CD14-positive monocyte (primary cell): ENCODE measurements at regions not wholly inside any gene's neighbourhood (a gene's known extent, or its start where the extent isn't known, plus 50 kb on each side); places are given as distances from the start of the nearest gene placed in this dataset.

Experiments
- DNase-seq, 3 donors: peaks; one replicate each; pipeline ENCODE4 v3.0.0-alpha.2; 2011 to 2022
- H2AFZ ChIP-seq: 2 replicates; pipeline ENCODE4 v1.6.0; 2012; ENCODE audit warnings: mild to moderate bottlenecking, low read depth, low read length, inconsistent platforms; ENCODE audit not compliant: insufficient read depth, poor library complexity, severe bottlenecking
- H3K27ac ChIP-seq, 2 donors: 1 replicate in 1 of 2; 2 replicates in 1 of 2; pipeline ENCODE4 v1.5.1; 2012 to 2013; ENCODE audit warnings: low read length in 2 of 2, control low read depth in 1 of 2, inconsistent platforms in 1 of 2, low read depth in 1 of 2, mild to moderate bottlenecking in 1 of 2
- H3K27me3 ChIP-seq, 2 donors: one replicate each; pipeline versions ENCODE4 v1.6.0 to v1.6.1; 2011 to 2013; ENCODE audit warnings: low read length in 2 of 2; ENCODE audit not compliant: control insufficient read depth in 2 of 2, insufficient read depth in 2 of 2
- H3K36me3 ChIP-seq, 2 donors: replicated peaks in 1 of 2; 1 replicate in 1 of 2; 2 replicates in 1 of 2; pipeline versions ENCODE4 v1.5.1 to v1.6.1; 2012 to 2013; ENCODE audit warnings: low read length in 2 of 2, control low read depth in 1 of 2, inconsistent platforms in 1 of 2, mild to moderate bottlenecking in 1 of 2; ENCODE audit not compliant: insufficient read depth in 2 of 2, control insufficient read depth in 1 of 2
- H3K4me1 ChIP-seq, 2 donors: 1 replicate in 1 of 2; 2 replicates in 1 of 2; pipeline versions ENCODE4 v1.5.1 to v1.6.1; 2012 to 2013; ENCODE audit warnings: low read length in 2 of 2, control low read depth in 1 of 2, inconsistent platforms in 1 of 2, mild to moderate bottlenecking in 1 of 2, moderate library complexity in 1 of 2; ENCODE audit not compliant: insufficient read depth in 2 of 2, control insufficient read depth in 1 of 2
- H3K4me2 ChIP-seq: replicated peaks from 2 replicates; pipeline ENCODE3; 2012; ENCODE audit warnings: low read length, moderate library complexity, mild to moderate bottlenecking; ENCODE audit not compliant: poor library complexity, severe bottlenecking; ENCODE audit errors: extremely low read depth
- H3K4me3 ChIP-seq, 3 experiments: fragments of 200-600 bp in 1 of 3; sonication (generic) in 1 of 3; replicated peaks in 1 of 3; 1 replicate in 2 of 3; 2 replicates in 1 of 3; pipeline ENCODE4 v1.5.1; 2011 to 2013; ENCODE audit warnings: low read length in 3 of 3, mild to moderate bottlenecking in 3 of 3, control low read depth in 2 of 3, low read depth in 2 of 3, inconsistent platforms in 1 of 3, moderate library complexity in 1 of 3
- H3K79me2 ChIP-seq: 2 replicates; pipeline ENCODE4 v1.6.0; 2012; ENCODE audit warnings: mild to moderate bottlenecking, control low read depth, inconsistent platforms, low read length, moderate library complexity; ENCODE audit not compliant: insufficient read depth
- H3K9ac ChIP-seq: 2 replicates; pipeline ENCODE4 v1.6.0; 2017; ENCODE audit warnings: low read length, mild to moderate bottlenecking; ENCODE audit not compliant: insufficient read depth, poor library complexity, severe bottlenecking
- H3K9me3 ChIP-seq, 2 donors: replicated peaks in 1 of 2; 1 replicate in 1 of 2; 2 replicates in 1 of 2; pipeline versions ENCODE4 v1.5.1 to v1.6.1; 2012 to 2013; ENCODE audit warnings: low read length in 2 of 2, control low read depth in 1 of 2; ENCODE audit not compliant: control insufficient read depth in 1 of 2, insufficient read depth in 1 of 2
- H4K20me1 ChIP-seq: 2 replicates; pipeline ENCODE4 v1.6.0; 2012; ENCODE audit warnings: mild to moderate bottlenecking, low read length, control low read depth, moderate library complexity; ENCODE audit not compliant: insufficient read depth
- H3K27ac Mint-ChIP-seq, 7 donors: one replicate each; pipeline ENCODE4 v1.8.0; 2020; ENCODE audit warnings: mild to moderate bottlenecking in 7 of 7, mixed read lengths in 7 of 7, moderate library complexity in 6 of 7, inconsistent platforms in 2 of 7
- H3K27me3 Mint-ChIP-seq, 3 donors: one replicate each; pipeline ENCODE4 v1.8.0; 2021 to 2022; ENCODE audit warnings: low read depth in 3 of 3, mild to moderate bottlenecking in 3 of 3, mixed read lengths in 3 of 3, moderate library complexity in 3 of 3, inconsistent platforms in 1 of 3
- H3K36me3 Mint-ChIP-seq, 2 donors: one replicate each; pipeline ENCODE4 v1.8.0; 2020; ENCODE audit warnings: mixed read lengths in 2 of 2, inconsistent platforms in 1 of 2, mild to moderate bottlenecking in 1 of 2
- H3K4me1 Mint-ChIP-seq: one replicate; pipeline ENCODE4 v1.8.0; 2020; ENCODE audit warnings: mild to moderate bottlenecking, mixed read lengths
- H3K4me3 Mint-ChIP-seq, 2 donors: one replicate each; pipeline ENCODE4 v1.8.0; 2020; ENCODE audit warnings: mild to moderate bottlenecking in 2 of 2, mixed read lengths in 2 of 2, moderate library complexity in 1 of 2
- H3K9me3 Mint-ChIP-seq, 7 donors: one replicate each; pipeline ENCODE4 v1.8.0; 2020 to 2022; ENCODE audit warnings: mixed read lengths in 7 of 7, mild to moderate bottlenecking in 6 of 7, moderate library complexity in 6 of 7, inconsistent platforms in 2 of 7
- CTCF ChIP-seq: fragments of 200-600 bp; IDR thresholded peaks from one replicate; pipeline ENCODE4 v1.8.0; 2022; ENCODE audit warnings: antibody characterized with exemption, mild to moderate bottlenecking
- WGBS: methylation state at CpG from one replicate; pipeline ENCODE4 v1.1.5; 2013; ENCODE audit warnings: missing lambda C conversion rate; ENCODE audit not compliant: insufficient coverage; 5-methylcytosine and 5-hydroxymethylcytosine counted together
- intact Hi-C, 2 donors: fragments of 100-400 bp; cut with micrococcal nuclease; formaldehyde crosslinking; loops; one replicate each; pipeline versions ENCODE4 v1.15.0 to v1.15.1; 2023

GRCh38 chr1:199901341-199901740, 126.2 kb upstream of the NR5A2 start:
- Mint-ChIP-seq H3K27ac (peak overlapping the region in 1 of 7 donors; percentile 12), H3K36me3 (no peaks in the 10 kb centered on the region), H3K27me3 (peaks cover 0 to 2% (median 1%) of the 10 kb centered on the region in 3 donors), H3K9me3 (peaks cover 0 to 19% (median 11%) of the 10 kb centered on the region in 7 donors), H3K4me1 (no peaks in the 10 kb centered on the region), H3K4me3 (no peak overlapping the region)
- no peaks in the 10 kb centered on the region for H3K79me2 ChIP-seq
- H3K9me3 ChIP-seq, result peaks cover 0 to 4% of the 10 kb centered on the region in 2 donors
- no peak overlapping the region for H3K9ac ChIP-seq
- DNase-seq, result no peak
- no peaks in the 10 kb centered on the region for H3K36me3 ChIP-seq
- intact Hi-C loops, result no loop called here
- TF ChIP-seq CTCF, result no peak
- no peak overlapping the region for H2AFZ ChIP-seq
- H4K20me1 ChIP-seq, result no peaks in the 10 kb centered on the region
- no peak overlapping the region for H3K4me2 ChIP-seq
- H3K4me1 ChIP-seq, result no peaks in the 10 kb centered on the region
- H3K27ac ChIP-seq, result no peak overlapping the region
- no peaks in the 10 kb centered on the region for H3K27me3 ChIP-seq
- H3K4me3 ChIP-seq, result no peak overlapping the region

GRCh38 chr1:199907361-199907760, 120.1 kb upstream of the NR5A2 start:
- no peaks in the 10 kb centered on the region for H3K36me3 ChIP-seq
- no peaks in the 10 kb centered on the region for H3K4me1 Mint-ChIP-seq
- no peak overlapping the region for H3K4me2 ChIP-seq
- no peak overlapping the region for H3K4me3 Mint-ChIP-seq
- no peaks in the 10 kb centered on the region for H3K4me1 ChIP-seq
- peaks cover 0 to 12% (median 4%) of the 10 kb centered on the region in 7 donors for H3K9me3 Mint-ChIP-seq
- intact Hi-C loops, result no loop called here
- no peaks in the 10 kb centered on the region for H3K27me3 ChIP-seq
- no CpG with 5 or more reads among the region's 2 CpGs for WGBS
- H3K79me2 ChIP-seq, result no peaks in the 10 kb centered on the region
- no peak overlapping the region for H3K4me3 ChIP-seq
- no peak overlapping the region for H3K27ac Mint-ChIP-seq
- no peak overlapping the region for H3K27ac ChIP-seq
- H3K9ac ChIP-seq, result no peak overlapping the region
- H3K36me3 Mint-ChIP-seq, result no peaks in the 10 kb centered on the region
- DNase-seq, result no peak
- H4K20me1 ChIP-seq, result no peaks in the 10 kb centered on the region
- peaks cover 0 to 2% (median 0%) of the 10 kb centered on the region in 3 donors for H3K27me3 Mint-ChIP-seq
- H2AFZ ChIP-seq, result no peak overlapping the region
- H3K9me3 ChIP-seq, result no peaks in the 10 kb centered on the region
- TF ChIP-seq CTCF, result no peak
